ENCODE measurements at regions not wholly inside any gene's neighbourhood (a gene's known extent, or its start where the extent isn't known, plus 50 kb on each side); places are given as distances from the start of the nearest gene placed in this dataset.

- Histone ChIP-seq H3K4me3 (ENCODE audit: extremely low read depth, insufficient read depth, low read length, poor library complexity, severe bottlenecking) (no peak overlapping the region), H3K27ac (ENCODE audit: low read depth, low read length, severe bottlenecking) (peak overlapping the region; percentile 97), H3K4me1 (ENCODE audit: control insufficient read depth, insufficient read depth, low read length, poor library complexity, severe bottlenecking) (peaks cover 40% of the 10 kb centered on the region), H3K36me3 (ENCODE audit: control insufficient read depth, insufficient read depth, low read length) (no peaks in the 10 kb centered on the region), H3K9me3 (ENCODE audit: control insufficient read depth, low read length) (no peaks in the 10 kb centered on the region)
- WGBS, 2 experiments (ENCODE audit: insufficient coverage in 2 of 2): 83 to 84% methylated on average over 7 to 12 of the region's 23 CpGs
Measured at GRCh38 chr10:3467052-3467951, 294.7 kb upstream of the PITRM1 start.

- H3K27ac ChIP-seq (ENCODE audit: low read depth, low read length, severe bottlenecking): no peak overlapping the region
- no peak overlapping the region for H3K4me3 ChIP-seq (ENCODE audit: extremely low read depth, insufficient read depth, low read length, poor library complexity, severe bottlenecking)
- no peaks in the 10 kb centered on the region for H3K36me3 ChIP-seq (ENCODE audit: control insufficient read depth, insufficient read depth, low read length)
- no peaks in the 10 kb centered on the region for H3K9me3 ChIP-seq (ENCODE audit: control insufficient read depth, low read length)
- H3K4me1 ChIP-seq (ENCODE audit: control insufficient read depth, insufficient read depth, low read length, poor library complexity, severe bottlenecking): peaks cover 40% of the 10 kb centered on the region
- 87 to 91% methylated on average over 9 to 11 of the region's 11 CpGs for WGBS, 2 experiments (ENCODE audit: insufficient coverage in 2 of 2)
Measured at GRCh38 chr10:3465406-3465891, 292.9 kb upstream of the PITRM1 start.

- WGBS, 2 experiments (ENCODE audit: insufficient coverage in 2 of 2): 93 to 100% methylated on average over 3 to 4 of the region's 9 CpGs
- no peak overlapping the region for H3K27ac ChIP-seq (ENCODE audit: low read depth, low read length, severe bottlenecking)
- no peaks in the 10 kb centered on the region for H3K9me3 ChIP-seq (ENCODE audit: control insufficient read depth, low read length)
- H3K4me1 ChIP-seq (ENCODE audit: control insufficient read depth, insufficient read depth, low read length, poor library complexity, severe bottlenecking): peaks cover 39% of the 10 kb centered on the region
- H3K4me3 ChIP-seq (ENCODE audit: extremely low read depth, insufficient read depth, low read length, poor library complexity, severe bottlenecking): no peak overlapping the region
- H3K36me3 ChIP-seq (ENCODE audit: control insufficient read depth, insufficient read depth, low read length): no peaks in the 10 kb centered on the region
Measured at GRCh38 chr10:3464760-3465405, 292.3 kb upstream of the PITRM1 start.

GRCh38 chr10:3460420-3461128 is 288.0 kb upstream of the PITRM1 start:
- peaks cover 3% of the 10 kb centered on the region for H3K9me3 ChIP-seq (ENCODE audit: control insufficient read depth, low read length)
- WGBS, 2 experiments (ENCODE audit: insufficient coverage in 2 of 2): 100% methylated on average over 1 to 3 of the region's 6 CpGs
- no peaks in the 10 kb centered on the region for H3K36me3 ChIP-seq (ENCODE audit: control insufficient read depth, insufficient read depth, low read length)
- no peak overlapping the region for H3K4me3 ChIP-seq (ENCODE audit: extremely low read depth, insufficient read depth, low read length, poor library complexity, severe bottlenecking)
- peaks cover 13% of the 10 kb centered on the region for H3K4me1 ChIP-seq (ENCODE audit: control insufficient read depth, insufficient read depth, low read length, poor library complexity, severe bottlenecking)
- no peak overlapping the region for H3K27ac ChIP-seq (ENCODE audit: low read depth, low read length, severe bottlenecking)

GRCh38 chr10:3455385-3456334 is 283.1 kb upstream of the PITRM1 start:
- H3K9me3 ChIP-seq (ENCODE audit: control insufficient read depth, low read length): peaks cover 3% of the 10 kb centered on the region
- no peak overlapping the region for H3K4me3 ChIP-seq (ENCODE audit: extremely low read depth, insufficient read depth, low read length, poor library complexity, severe bottlenecking)
- H3K4me1 ChIP-seq (ENCODE audit: control insufficient read depth, insufficient read depth, low read length, poor library complexity, severe bottlenecking): peaks cover 46% of the 10 kb centered on the region
- H3K27ac ChIP-seq (ENCODE audit: low read depth, low read length, severe bottlenecking): no peak overlapping the region
- H3K36me3 ChIP-seq (ENCODE audit: control insufficient read depth, insufficient read depth, low read length): no peaks in the 10 kb centered on the region
- WGBS, 2 experiments (ENCODE audit: insufficient coverage in 2 of 2): 83 to 84% methylated on average over 8 to 10 of the region's 13 CpGs

GRCh38 chr10:3452683-3453361 is 280.2 kb upstream of the PITRM1 start:
- Histone ChIP-seq H3K4me3 (ENCODE audit: extremely low read depth, insufficient read depth, low read length, poor library complexity, severe bottlenecking) (no peak overlapping the region), H3K36me3 (ENCODE audit: control insufficient read depth, insufficient read depth, low read length) (no peaks in the 10 kb centered on the region), H3K4me1 (ENCODE audit: control insufficient read depth, insufficient read depth, low read length, poor library complexity, severe bottlenecking) (peaks cover 46% of the 10 kb centered on the region), H3K9me3 (ENCODE audit: control insufficient read depth, low read length) (no peaks in the 10 kb centered on the region), H3K27ac (ENCODE audit: low read depth, low read length, severe bottlenecking) (peak overlapping the region; percentile 97)
- WGBS, 2 experiments (ENCODE audit: insufficient coverage in 2 of 2): 36 to 42% methylated on average over 3 to 4 of the region's 7 CpGs

- Histone ChIP-seq H3K4me1 (ENCODE audit: control insufficient read depth, insufficient read depth, low read length, poor library complexity, severe bottlenecking) (peaks cover 46% of the 10 kb centered on the region), H3K9me3 (ENCODE audit: control insufficient read depth, low read length) (no peaks in the 10 kb centered on the region), H3K27ac (ENCODE audit: low read depth, low read length, severe bottlenecking) (peak overlapping the region; percentile 97), H3K36me3 (ENCODE audit: control insufficient read depth, insufficient read depth, low read length) (no peaks in the 10 kb centered on the region), H3K4me3 (ENCODE audit: extremely low read depth, insufficient read depth, low read length, poor library complexity, severe bottlenecking) (no peak overlapping the region)
- 11 to 17% methylated on average over 3 to 4 of the region's 5 CpGs for WGBS, 2 experiments (ENCODE audit: insufficient coverage in 2 of 2)
Measured at GRCh38 chr10:3452173-3452626, 279.6 kb upstream of the PITRM1 start.

GRCh38 chr10:3451516-3452172 is 279.1 kb upstream of the PITRM1 start:
- peaks cover 46% of the 10 kb centered on the region for H3K4me1 ChIP-seq (ENCODE audit: control insufficient read depth, insufficient read depth, low read length, poor library complexity, severe bottlenecking)
- H3K27ac ChIP-seq (ENCODE audit: low read depth, low read length, severe bottlenecking): peak overlapping the region; percentile 97
- WGBS, 2 experiments (ENCODE audit: insufficient coverage in 2 of 2): 75% methylated on average over 2 of the region's 4 CpGs; no CpG with 5 or more reads in 1 of the 2 experiments
- no peaks in the 10 kb centered on the region for H3K36me3 ChIP-seq (ENCODE audit: control insufficient read depth, insufficient read depth, low read length)
- no peak overlapping the region for H3K4me3 ChIP-seq (ENCODE audit: extremely low read depth, insufficient read depth, low read length, poor library complexity, severe bottlenecking)
- no peaks in the 10 kb centered on the region for H3K9me3 ChIP-seq (ENCODE audit: control insufficient read depth, low read length)

GRCh38 chr10:3446221-3446620 is 273.6 kb upstream of the PITRM1 start:
- Histone ChIP-seq H3K36me3 (ENCODE audit: control insufficient read depth, insufficient read depth, low read length) (no peaks in the 10 kb centered on the region), H3K4me1 (ENCODE audit: control insufficient read depth, insufficient read depth, low read length, poor library complexity, severe bottlenecking) (peaks cover 4% of the 10 kb centered on the region), H3K4me3 (ENCODE audit: extremely low read depth, insufficient read depth, low read length, poor library complexity, severe bottlenecking) (no peak overlapping the region), H3K9me3 (ENCODE audit: control insufficient read depth, low read length) (peaks cover 6% of the 10 kb centered on the region), H3K27ac (ENCODE audit: low read depth, low read length, severe bottlenecking) (no peak overlapping the region)
- no CpG with 5 or more reads among the region's 4 CpGs for WGBS, 2 experiments (ENCODE audit: insufficient coverage in 2 of 2)
